ENCODE measurements at regions not wholly inside any gene's neighbourhood (a gene's known extent, or its start where the extent isn't known, plus 50 kb on each side); places are given as distances from the start of the nearest gene placed in this dataset.

- Histone ChIP-seq H3K14ac (ENCODE audit: insufficient read length) (no peak overlapping the region), H3K9me3 (ENCODE audit: insufficient read depth in 2 of 2, low read depth in 1 of 2, low read length in 1 of 2) (peaks cover 0 to 5% of the 10 kb centered on the region in 2 experiments; a peak in 1 of 4 replicates), H4K20me1 (replicated peaks in 1 of 2; ENCODE audit: control insufficient read depth in 1 of 2, insufficient read depth in 2 of 2, low read length in 2 of 2) (no peaks in the 10 kb centered on the region), H3K79me1 (ENCODE audit: low read depth, low read length) (no peaks in the 10 kb centered on the region), H2BK15ac (ENCODE audit: low read length) (no peak overlapping the region), H2AFZ (ENCODE audit: low read length) (no peak overlapping the region), H3K4me1 (replicated peaks in 1 of 4; ENCODE audit: control insufficient read depth in 3 of 4, insufficient read depth in 4 of 4, low read length in 3 of 4) (no peaks in the 10 kb centered on the region), H3K4ac (replicated peaks; ENCODE audit: insufficient read length, low read depth, low read length) (no peak overlapping the region), H3K27ac (ENCODE audit: low read depth, low read length) (no peak overlapping the region), H2AK5ac (ENCODE audit: low read depth, low read length) (no peak overlapping the region), H3K79me2 (ENCODE audit: control insufficient read depth in 1 of 2, insufficient read depth in 2 of 2, low read length in 2 of 2) (no peaks in the 10 kb centered on the region), H3K18ac (ENCODE audit: extremely low read depth, low read length) (no peak overlapping the region), H3K36me3 (ENCODE audit: control insufficient read depth in 2 of 4, insufficient read depth in 4 of 4, low read length in 3 of 4) (no peaks in the 10 kb centered on the region), H4K91ac (replicated peaks; ENCODE audit: insufficient read length, low read length) (no peak overlapping the region), H3K27me3 (replicated peaks in 1 of 4; ENCODE audit: control insufficient read depth in 3 of 4, extremely low read depth in 1 of 4, insufficient read depth in 3 of 4, low read length in 3 of 4) (no peaks in the 10 kb centered on the region), H3K23ac (ENCODE audit: insufficient read length) (no peak overlapping the region), H3K4me2 (ENCODE audit: insufficient read depth in 1 of 2, low read depth in 2 of 2, low read length in 2 of 2) (no peak overlapping the region), H2BK5ac (ENCODE audit: low read depth, low read length) (no peak overlapping the region), H2BK20ac (ENCODE audit: low read length) (no peak overlapping the region), H4K5ac (ENCODE audit: insufficient read length, low read depth, low read length) (no peak overlapping the region), H2BK120ac (replicated peaks; ENCODE audit: low read depth, low read length) (no peak overlapping the region), H3K23me2 (ENCODE audit: low read depth, low read length) (no peaks in the 10 kb centered on the region), H3K4me3 (ENCODE audit: extremely low read depth in 1 of 4, insufficient read depth in 2 of 4, low read depth in 3 of 4, low read length in 4 of 4) (no peak overlapping the region), H3K56ac (replicated peaks; ENCODE audit: insufficient read length, low read depth, low read length) (no peak overlapping the region), H4K8ac (ENCODE audit: extremely low read depth, insufficient read depth, low read length) (no peak overlapping the region), H2BK12ac (ENCODE audit: low read depth, low read length) (no peak overlapping the region), H3K9ac (replicated peaks in 1 of 4; ENCODE audit: extremely low read depth in 1 of 4, low read depth in 3 of 4, low read length in 3 of 4) (no peak overlapping the region)
- ChIA-PET POLR2A (ENCODE audit: partially characterized antibody) (no interaction called here), CTCF (ENCODE audit: partially characterized antibody) (no interaction called here)
- DNase-seq (ENCODE audit: low read depth in 1 of 2, low spot score in 2 of 2) = no peak
- 99% methylated on average over 24 of the region's 32 CpGs; no CpG with 5 or more reads in 1 of the 2 experiments for WGBS, 2 experiments (ENCODE audit: extremely low coverage in 1 of 2, insufficient coverage in 1 of 2, insufficient read length in 1 of 2, insufficient replicate concordance in 2 of 2, low coverage in 1 of 2, low lambda C conversion rate in 2 of 2, missing lambda C conversion rate in 1 of 2)
- no peak for FAIRE-seq
- TF ChIP-seq SIRT6 (IDR thresholded peaks at IDR 0.05; ENCODE audit: low read length) = no peak
- no peak for TF ChIP-seq POLR2A (IDR thresholded peaks at IDR 0.05; ENCODE audit: control extremely low read depth in 1 of 2, low read depth in 2 of 2, low read length in 2 of 2)
- TF ChIP-seq TAF7 (optimal IDR thresholded peaks at IDR 0.05; ENCODE audit: borderline replicate concordance, low read depth, low read length) = no peak
- TF ChIP-seq CEBPB (IDR thresholded peaks at IDR 0.05; ENCODE audit: low read depth, low read length) = no peak
- TF ChIP-seq EZH2 (IDR thresholded peaks at IDR 0.05; ENCODE audit: low read depth, low read length, severe bottlenecking) = no peak
- no peak for TF ChIP-seq RFX5 (IDR thresholded peaks at IDR 0.05; ENCODE audit: borderline replicate concordance, low read depth, low read length)
- no peak for TF ChIP-seq ATF2 (IDR thresholded peaks at IDR 0.05; ENCODE audit: low read length)
- TF ChIP-seq SP1 (IDR thresholded peaks at IDR 0.05; ENCODE audit: low read depth, low read length) = no peak
- TF ChIP-seq RAD21 (IDR thresholded peaks at IDR 0.05 in 1 of 2, conservative IDR thresholded peaks at IDR 0.05 in 1 of 2; ENCODE audit: low read depth in 2 of 2, low read length in 2 of 2) = no peak
- TF ChIP-seq CREB1 (IDR thresholded peaks at IDR 0.05) = no peak
- TF ChIP-seq JUN (IDR thresholded peaks at IDR 0.05; ENCODE audit: low read depth, low read length) = no peak
- TF ChIP-seq CTBP2 (IDR thresholded peaks at IDR 0.05; ENCODE audit: borderline replicate concordance, insufficient read depth, insufficient read length, low read length) = no peak
- no peak for TF ChIP-seq KDM5A (IDR thresholded peaks at IDR 0.05; ENCODE audit: low read length)
- no peak for TF ChIP-seq RBBP5 (IDR thresholded peaks at IDR 0.05; ENCODE audit: borderline replicate concordance, low read depth, low read length)
Observed at GRCh38 chr6:66949191-66949661, 1242.2 kb upstream of the EYS start.

All from H1 (cell line).